Uterus (tissue), 2 donors: ENCODE measurements at regions not wholly inside any gene's neighbourhood (a gene's known extent, or its start where the extent isn't known, plus 50 kb on each side); places are given as distances from the start of the nearest gene placed in this dataset.

ENCODE experiments used
- CTCF ChIP-seq, 4 experiments: fragments of 200-600 bp in 2 of 4; fragments of 450-650 bp in 2 of 4; sonication (generic) in 2 of 4; IDR thresholded peaks; one replicate each; pipeline ENCODE4 v1.5.1; 2016 to 2019; ENCODE audit warnings: antibody characterized with exemption in 4 of 4, mild to moderate bottlenecking in 2 of 4, moderate library complexity in 1 of 4
- POLR2A ChIP-seq, 2 donors: fragments of 450-650 bp; IDR thresholded peaks; one replicate each; pipeline ENCODE4 v1.6.1; 2016; ENCODE audit warnings: antibody characterized with exemption in 2 of 2, mild to moderate bottlenecking in 1 of 2, moderate library complexity in 1 of 2

GRCh38 chr5:157984611-157985010, 125.7 kb upstream of the CLINT1 start:
- no peak for TF ChIP-seq POLR2A (IDR thresholded peaks at IDR 0.05)
- TF ChIP-seq CTCF (IDR thresholded peaks at IDR 0.05): no peak
